ENCODE measurements at regions not wholly inside any gene's neighbourhood (a gene's known extent, or its start where the extent isn't known, plus 50 kb on each side); places are given as distances from the start of the nearest gene placed in this dataset.

- no peak for DNase-seq
Measured at GRCh38 chr7:17613338-17614041, 315.0 kb downstream of the AHR start.

- DNase-seq = no peak
Measured at GRCh38 chr7:17617380-17617779, 318.9 kb downstream of the AHR start.

GRCh38 chr7:17617857-17618651 lies 319.6 kb downstream of the AHR start:
- DNase-seq = no peak

- DNase-seq = no peak
Measured at GRCh38 chr7:17618652-17618974, 320.2 kb downstream of the AHR start.

GRCh38 chr7:17619196-17619818 lies 320.9 kb downstream of the AHR start:
- DNase-seq = no peak

- no peak for DNase-seq
Measured at GRCh38 chr7:17620566-17620965, 319.7 kb downstream of the SNX13 start.

GRCh38 chr7:17622451-17622850 lies 317.8 kb downstream of the SNX13 start:
- no peak for DNase-seq

- DNase-seq = no peak
Measured at GRCh38 chr7:17623546-17624185, 316.6 kb downstream of the SNX13 start.

- no peak for DNase-seq
Measured at GRCh38 chr7:17624379-17624778, 315.9 kb downstream of the SNX13 start.

GRCh38 chr7:17625043-17625442 lies 315.3 kb downstream of the SNX13 start:
- no peak for DNase-seq

- no peak for DNase-seq
Measured at GRCh38 chr7:17626235-17626634, 314.1 kb downstream of the SNX13 start.

GRCh38 chr7:17631061-17631460 lies 309.2 kb downstream of the SNX13 start:
- DNase-seq = no peak

- no peak for DNase-seq
Measured at GRCh38 chr7:17632384-17632783, 307.9 kb downstream of the SNX13 start.

- DNase-seq = no peak
Measured at GRCh38 chr7:17633067-17633466, 307.2 kb downstream of the SNX13 start.

- DNase-seq = no peak
Measured at GRCh38 chr7:17638727-17639126, 301.6 kb downstream of the SNX13 start.

GRCh38 chr7:17640730-17641377 lies 299.4 kb downstream of the SNX13 start:
- no peak for DNase-seq

GRCh38 chr7:17645500-17645899 lies 294.8 kb downstream of the SNX13 start:
- no peak for DNase-seq

- DNase-seq = no peak
Measured at GRCh38 chr7:17646253-17646956, 293.9 kb downstream of the SNX13 start.

GRCh38 chr7:17651341-17651740 lies 289.0 kb downstream of the SNX13 start:
- no peak for DNase-seq

GRCh38 chr7:17651863-17652385 lies 288.4 kb downstream of the SNX13 start:
- DNase-seq = no peak

- DNase-seq = no peak
Measured at GRCh38 chr7:17654940-17655339, 285.4 kb downstream of the SNX13 start.

GRCh38 chr7:17659126-17659525 lies 281.2 kb downstream of the SNX13 start:
- DNase-seq = no peak
